T-helper 1 cell treated with Interleukin-12 subunit alpha and Interleukin-12 subunit beta and Interleukin-4 antibody, amounts not matched to agents 30 ng/mL and 1 ng/mL, for 36 hours (primary cell): ENCODE measurements at regions not wholly inside any gene's neighbourhood (a gene's known extent, or its start where the extent isn't known, plus 50 kb on each side); places are given as distances from the start of the nearest gene placed in this dataset.

Experiments
- intact Hi-C: fragments of 100-400 bp; cut with micrococcal nuclease; formaldehyde crosslinking; loops from one replicate; pipeline ENCODE4 v1.15.1; 2024

GRCh38 chr2:35365859-35366258 lies 989.7 kb upstream of the CRIM1 start:
- intact Hi-C loops, result no loop called here

GRCh38 chr2:35356332-35356731 lies 999.2 kb upstream of the CRIM1 start:
- intact Hi-C loops, result no loop called here

- intact Hi-C loops, result no loop called here
Measured at GRCh38 chr2:35355056-35355455, 1000.5 kb upstream of the CRIM1 start.

GRCh38 chr2:35347561-35347960 lies 1008.0 kb upstream of the CRIM1 start:
- intact Hi-C loops, result no loop called here

- intact Hi-C loops, result no loop called here
Measured at GRCh38 chr2:35343135-35343534, 1012.4 kb upstream of the CRIM1 start.

GRCh38 chr2:35339211-35339610 lies 1016.4 kb upstream of the CRIM1 start:
- intact Hi-C loops, result no loop called here

GRCh38 chr2:35337922-35338321 lies 1017.7 kb upstream of the CRIM1 start:
- intact Hi-C loops, result no loop called here

GRCh38 chr2:35314049-35314448 lies 1041.5 kb upstream of the CRIM1 start:
- intact Hi-C loops, result no loop called here

GRCh38 chr2:35301369-35301768 lies 1054.2 kb upstream of the CRIM1 start:
- intact Hi-C loops, result no loop called here

GRCh38 chr2:35298493-35298892 lies 1057.1 kb upstream of the CRIM1 start:
- intact Hi-C loops, result no loop called here

GRCh38 chr2:35297403-35297802 lies 1058.2 kb upstream of the CRIM1 start:
- intact Hi-C loops, result no loop called here

- intact Hi-C loops, result no loop called here
Measured at GRCh38 chr2:35294636-35295263, 1060.8 kb upstream of the CRIM1 start.

GRCh38 chr2:35293261-35293660 lies 1062.3 kb upstream of the CRIM1 start:
- intact Hi-C loops, result no loop called here

GRCh38 chr2:35292199-35292598 lies 1063.4 kb upstream of the CRIM1 start:
- intact Hi-C loops, result no loop called here

- intact Hi-C loops, result no loop called here
Measured at GRCh38 chr2:35281702-35282101, 1073.9 kb upstream of the CRIM1 start.

GRCh38 chr2:35255826-35256225 lies 1099.8 kb upstream of the CRIM1 start:
- intact Hi-C loops, result no loop called here

- intact Hi-C loops, result no loop called here
Measured at GRCh38 chr2:35251156-35251555, 1104.4 kb upstream of the CRIM1 start.

GRCh38 chr2:35246702-35247101 lies 1108.9 kb upstream of the CRIM1 start:
- intact Hi-C loops, result no loop called here

GRCh38 chr2:35228584-35228983 lies 1127.0 kb upstream of the CRIM1 start:
- intact Hi-C loops, result no loop called here

- intact Hi-C loops, result no loop called here
Measured at GRCh38 chr2:35220461-35220860, 1135.1 kb upstream of the CRIM1 start.

GRCh38 chr2:35204881-35205280 lies 1150.7 kb upstream of the CRIM1 start:
- intact Hi-C loops, result no loop called here

- intact Hi-C loops, result no loop called here
Measured at GRCh38 chr2:35204323-35204722, 1151.3 kb upstream of the CRIM1 start.

GRCh38 chr2:35199298-35199697 lies 1156.3 kb upstream of the CRIM1 start:
- intact Hi-C loops, result no loop called here

GRCh38 chr2:35185861-35186412 lies 1169.6 kb upstream of the CRIM1 start:
- intact Hi-C loops, result no loop called here
